Thymus (tissue), 11 donors: ENCODE measurements at regions not wholly inside any gene's neighbourhood (a gene's known extent, or its start where the extent isn't known, plus 50 kb on each side); places are given as distances from the start of the nearest gene placed in this dataset.

Source experiments
- DNase-seq, 9 donors: peaks; one replicate each; pipeline ENCODE4 v3.0.0-alpha.2; 2013; ENCODE audit warnings: low spot score in 9 of 9, low read depth in 6 of 9, missing footprints in 1 of 9
- H3K27ac ChIP-seq, 2 donors: one replicate each; pipeline ENCODE4 v1.5.1; 2013; ENCODE audit warnings: control low read depth in 1 of 2, low read depth in 1 of 2, low read length in 1 of 2, mild to moderate bottlenecking in 1 of 2, moderate library complexity in 1 of 2
- H3K27me3 ChIP-seq, 2 donors: one replicate each; pipeline ENCODE4 v1.5.1; 2013; ENCODE audit warnings: low read length in 1 of 2; ENCODE audit not compliant: control insufficient read depth in 2 of 2, insufficient read depth in 1 of 2
- H3K36me3 ChIP-seq, 2 donors: one replicate each; pipeline ENCODE4 v1.5.1; 2013; ENCODE audit warnings: low read length in 1 of 2, mild to moderate bottlenecking in 1 of 2, moderate library complexity in 1 of 2; ENCODE audit not compliant: control insufficient read depth in 2 of 2, insufficient read depth in 2 of 2
- H3K4me1 ChIP-seq, 2 donors: one replicate each; pipeline ENCODE4 v1.5.1; 2013; ENCODE audit warnings: low read length in 2 of 2; ENCODE audit not compliant: control insufficient read depth in 2 of 2, insufficient read depth in 2 of 2
- H3K4me3 ChIP-seq, 2 donors: one replicate each; pipeline ENCODE4 v1.5.1; 2013; ENCODE audit warnings: low read length in 2 of 2, control low read depth in 1 of 2, mild to moderate bottlenecking in 1 of 2
- H3K9me3 ChIP-seq, 2 donors: one replicate each; pipeline ENCODE4 v1.5.1; 2013; ENCODE audit warnings: low read length in 1 of 2, mild to moderate bottlenecking in 1 of 2; ENCODE audit not compliant: control insufficient read depth in 2 of 2, insufficient read depth in 1 of 2
- WGBS: extraction: QIAGEN DNeasy Blood & Tissue Kit; methylation state at CpG from one replicate; pipeline ENCODE4 v1.1.7; 2013; 5-methylcytosine and 5-hydroxymethylcytosine counted together
- donor health status: healthy.

- DNase-seq: no peak
- H3K9me3 ChIP-seq: no peaks in the 10 kb centered on the region
- H3K27me3 ChIP-seq: no peaks in the 10 kb centered on the region
- no peaks in the 10 kb centered on the region for H3K36me3 ChIP-seq
- 39% methylated on average over 5 of the region's 5 CpGs for WGBS
- H3K27ac ChIP-seq: no peak overlapping the region
- H3K4me3 ChIP-seq: no peak overlapping the region
- no peaks in the 10 kb centered on the region for H3K4me1 ChIP-seq
These were observed 1204.0 kb upstream of the ZEB2 start for GRCh38 chr2:145723872-145724271.

- Histone ChIP-seq H3K4me1 (no peaks in the 10 kb centered on the region), H3K9me3 (no peaks in the 10 kb centered on the region), H3K27me3 (no peaks in the 10 kb centered on the region), H3K4me3 (no peak overlapping the region), H3K27ac (no peak overlapping the region), H3K36me3 (no peaks in the 10 kb centered on the region)
- 100% methylated on average over 1 of the region's 1 CpG for WGBS
- no peak for DNase-seq
These were observed 1201.8 kb upstream of the ZEB2 start for GRCh38 chr2:145721681-145722080.

- Histone ChIP-seq H3K27me3 (no peaks in the 10 kb centered on the region), H3K27ac (no peak overlapping the region), H3K4me1 (no peaks in the 10 kb centered on the region), H3K9me3 (no peaks in the 10 kb centered on the region), H3K4me3 (no peak overlapping the region), H3K36me3 (no peaks in the 10 kb centered on the region)
- DNase-seq: no peak
- 91% methylated on average over 2 of the region's 2 CpGs for WGBS
These were observed 1195.7 kb upstream of the ZEB2 start for GRCh38 chr2:145715601-145716000.

- no peaks in the 10 kb centered on the region for H3K9me3 ChIP-seq
- H3K27me3 ChIP-seq: no peaks in the 10 kb centered on the region
- H3K4me1 ChIP-seq: no peaks in the 10 kb centered on the region
- no peak overlapping the region for H3K4me3 ChIP-seq
- H3K36me3 ChIP-seq: no peaks in the 10 kb centered on the region
- no peak overlapping the region for H3K27ac ChIP-seq
- WGBS: 97% methylated on average over 2 of the region's 2 CpGs
- DNase-seq: no peak
These were observed 1190.4 kb upstream of the ZEB2 start for GRCh38 chr2:145710303-145710702.

- no peaks in the 10 kb centered on the region for H3K36me3 ChIP-seq
- no peaks in the 10 kb centered on the region for H3K4me1 ChIP-seq
- H3K4me3 ChIP-seq: no peak overlapping the region
- no peak for DNase-seq
- WGBS: 95% methylated on average over 1 of the region's 1 CpG
- no peak overlapping the region for H3K27ac ChIP-seq
- H3K9me3 ChIP-seq: no peaks in the 10 kb centered on the region
- H3K27me3 ChIP-seq: no peaks in the 10 kb centered on the region
These were observed 1182.4 kb upstream of the ZEB2 start for GRCh38 chr2:145702305-145702704.

GRCh38 chr2:145692971-145693478, 1173.1 kb upstream of the ZEB2 start:
- 51% methylated on average over 3 of the region's 3 CpGs for WGBS
- Histone ChIP-seq H3K9me3 (no peaks in the 10 kb centered on the region), H3K27me3 (no peaks in the 10 kb centered on the region), H3K27ac (no peak overlapping the region), H3K36me3 (no peaks in the 10 kb centered on the region), H3K4me1 (no peaks in the 10 kb centered on the region), H3K4me3 (no peak overlapping the region)
- DNase-seq: peak in 1 of 9 donors; percentile 7

- Histone ChIP-seq H3K4me1 (no peaks in the 10 kb centered on the region), H3K27me3 (no peaks in the 10 kb centered on the region), H3K36me3 (no peaks in the 10 kb centered on the region), H3K9me3 (no peaks in the 10 kb centered on the region), H3K27ac (no peak overlapping the region), H3K4me3 (no peak overlapping the region)
- DNase-seq: no peak
- 96% methylated on average over 5 of the region's 5 CpGs for WGBS
These were observed 1171.7 kb upstream of the ZEB2 start for GRCh38 chr2:145691659-145692058.

GRCh38 chr2:145690183-145690778, 1170.4 kb upstream of the ZEB2 start:
- H3K27ac ChIP-seq: no peak overlapping the region
- H3K36me3 ChIP-seq: no peaks in the 10 kb centered on the region
- H3K9me3 ChIP-seq: no peaks in the 10 kb centered on the region
- H3K27me3 ChIP-seq: no peaks in the 10 kb centered on the region
- H3K4me1 ChIP-seq: no peaks in the 10 kb centered on the region
- no peak overlapping the region for H3K4me3 ChIP-seq
- 98% methylated on average over 5 of the region's 5 CpGs for WGBS
- no peak for DNase-seq

- no peak overlapping the region for H3K4me3 ChIP-seq
- WGBS: 98% methylated on average over 2 of the region's 2 CpGs
- no peak for DNase-seq
- no peaks in the 10 kb centered on the region for H3K4me1 ChIP-seq
- no peaks in the 10 kb centered on the region for H3K27me3 ChIP-seq
- H3K36me3 ChIP-seq: no peaks in the 10 kb centered on the region
- H3K27ac ChIP-seq: no peak overlapping the region
- H3K9me3 ChIP-seq: no peaks in the 10 kb centered on the region
These were observed 1169.4 kb upstream of the ZEB2 start for GRCh38 chr2:145689277-145689676.
